Upper lobe of left lung (tissue), 6 donors: ENCODE measurements at regions not wholly inside any gene's neighbourhood (a gene's known extent, or its start where the extent isn't known, plus 50 kb on each side); places are given as distances from the start of the nearest gene placed in this dataset.

Experiments
- ATAC-seq, 2 donors: fragments of 200-7000 bp; cut with Tn5 transposase; one replicate each; pipeline ENCODE4 v1.9.1; 2022; ENCODE audit warnings: mild to moderate bottlenecking in 2 of 2, moderate library complexity in 2 of 2; ENCODE audit not compliant: low FRiP score in 2 of 2
- DNase-seq, 2 donors: peaks; one replicate each; pipeline ENCODE4 v3.0.0-alpha.2; 2019 to 2020
- H3K27ac ChIP-seq, 4 donors: fragments of 200-600 bp; sonication (generic); one replicate each; pipeline ENCODE4 v1.5.1; 2016 to 2019
- H3K27me3 ChIP-seq, 4 donors: fragments of 200-600 bp; sonication (generic); one replicate each; pipeline ENCODE4 v1.5.1; 2017 to 2019
- H3K36me3 ChIP-seq, 4 donors: fragments of 200-600 bp; sonication (generic); one replicate each; pipeline ENCODE4 v1.5.1; 2016 to 2019
- H3K4me1 ChIP-seq, 4 donors: fragments of 200-600 bp; sonication (generic); one replicate each; pipeline ENCODE4 v1.5.1; 2018 to 2019
- H3K4me3 ChIP-seq, 4 donors: fragments of 200-600 bp; sonication (generic); one replicate each; pipeline ENCODE4 v1.5.1; 2017 to 2019; ENCODE audit warnings: mild to moderate bottlenecking in 2 of 4, moderate library complexity in 1 of 4
- H3K9me3 ChIP-seq, 4 donors: fragments of 200-600 bp; sonication (generic); one replicate each; pipeline ENCODE4 v1.5.1; 2018 to 2019
- EP300 ChIP-seq, 4 donors: sonication (generic); formaldehyde crosslinking; IDR thresholded peaks; one replicate each; pipeline ENCODE4 v1.5.1; 2017; ENCODE audit warnings: antibody characterized with exemption in 4 of 4, control low read depth in 2 of 4
- POLR2A ChIP-seq, 4 donors: fragments of 450-650 bp; IDR thresholded peaks; one replicate each; pipeline ENCODE4 v1.5.1; 2016 to 2017; ENCODE audit warnings: antibody characterized with exemption in 4 of 4, mild to moderate bottlenecking in 2 of 4
- POLR2AphosphoS5 ChIP-seq, 2 donors: sonication (generic); formaldehyde crosslinking; IDR thresholded peaks; one replicate each; pipeline ENCODE4 v1.5.1; 2017; ENCODE audit warnings: antibody characterized with exemption in 2 of 2
- WGBS, 2 donors: methylation state at CpG; one replicate each; pipeline ENCODE4 v1.1.5; 2017 to 2018; 5-methylcytosine and 5-hydroxymethylcytosine counted together
- TF ChIP-seq, protein P1 (sequence below), 6 experiments: fragments of 450-650 bp in 4 of 6; fragments of 200-600 bp in 2 of 6; sonication (generic) in 2 of 6; IDR thresholded peaks; one replicate each; pipeline ENCODE4 v1.5.1; 2016 to 2019; ENCODE audit warnings: antibody characterized with exemption in 6 of 6
- donor health status: DM: no; HTN: no; CAD: no; lungs with moderate emphysema.
- donor health status: DM: no; HTN: yes; CAD: no; lungs with severe emphysema.

DNA sequence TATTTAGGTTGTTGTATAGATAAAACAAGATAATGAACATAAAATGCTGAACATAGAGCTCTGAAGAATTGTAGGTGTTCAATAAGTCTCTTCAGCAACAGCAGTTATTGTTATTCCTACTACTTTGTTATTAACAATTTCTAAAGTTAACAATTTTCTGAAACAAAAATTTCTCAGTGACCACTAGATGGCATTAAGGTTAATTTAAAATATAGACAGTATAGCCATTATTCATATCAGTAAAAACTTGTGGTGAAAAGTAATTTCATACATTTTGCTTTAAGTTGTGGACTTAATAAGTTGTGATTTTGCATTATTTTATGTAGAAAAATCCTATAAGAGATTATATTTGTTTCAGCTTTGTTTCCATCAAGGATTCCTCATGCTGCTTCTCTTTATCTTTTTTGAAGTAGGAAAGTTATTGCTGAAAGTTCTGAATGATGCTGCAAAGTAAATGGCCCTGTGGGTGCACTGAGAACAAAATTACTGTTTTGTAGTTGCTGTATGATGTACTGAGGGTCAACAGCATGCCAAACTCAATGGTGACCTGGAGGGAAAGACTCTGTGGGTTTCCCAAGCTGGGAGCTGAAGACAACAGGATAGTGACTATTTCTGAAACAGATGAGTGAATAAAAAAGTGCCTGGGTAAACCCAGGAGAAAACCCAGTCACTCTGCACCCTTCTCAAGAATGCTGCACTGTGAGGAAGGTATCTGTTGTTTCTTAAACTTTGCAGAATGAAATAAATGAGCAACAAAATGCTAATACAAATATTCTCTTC lies 253.6 kb downstream of the KIF20B start:
- no peaks in the 10 kb centered on the region for H3K9me3 ChIP-seq
- H3K27ac ChIP-seq = no peak overlapping the region
- no peak for TF ChIP-seq POLR2AphosphoS5 (IDR thresholded peaks at IDR 0.05)
- TF ChIP-seq, protein P1, sequence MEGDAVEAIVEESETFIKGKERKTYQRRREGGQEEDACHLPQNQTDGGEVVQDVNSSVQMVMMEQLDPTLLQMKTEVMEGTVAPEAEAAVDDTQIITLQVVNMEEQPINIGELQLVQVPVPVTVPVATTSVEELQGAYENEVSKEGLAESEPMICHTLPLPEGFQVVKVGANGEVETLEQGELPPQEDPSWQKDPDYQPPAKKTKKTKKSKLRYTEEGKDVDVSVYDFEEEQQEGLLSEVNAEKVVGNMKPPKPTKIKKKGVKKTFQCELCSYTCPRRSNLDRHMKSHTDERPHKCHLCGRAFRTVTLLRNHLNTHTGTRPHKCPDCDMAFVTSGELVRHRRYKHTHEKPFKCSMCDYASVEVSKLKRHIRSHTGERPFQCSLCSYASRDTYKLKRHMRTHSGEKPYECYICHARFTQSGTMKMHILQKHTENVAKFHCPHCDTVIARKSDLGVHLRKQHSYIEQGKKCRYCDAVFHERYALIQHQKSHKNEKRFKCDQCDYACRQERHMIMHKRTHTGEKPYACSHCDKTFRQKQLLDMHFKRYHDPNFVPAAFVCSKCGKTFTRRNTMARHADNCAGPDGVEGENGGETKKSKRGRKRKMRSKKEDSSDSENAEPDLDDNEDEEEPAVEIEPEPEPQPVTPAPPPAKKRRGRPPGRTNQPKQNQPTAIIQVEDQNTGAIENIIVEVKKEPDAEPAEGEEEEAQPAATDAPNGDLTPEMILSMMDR (IDR thresholded peaks at IDR 0.05) = peak in 2 of 6 experiments; percentile 14 to 15
- DNase-seq (no peak), ATAC-seq (no peak)
- no peaks in the 10 kb centered on the region for H3K27me3 ChIP-seq
- no peaks in the 10 kb centered on the region for H3K4me1 ChIP-seq
- H3K4me3 ChIP-seq = no peak overlapping the region
- no peaks in the 10 kb centered on the region for H3K36me3 ChIP-seq

DNA sequence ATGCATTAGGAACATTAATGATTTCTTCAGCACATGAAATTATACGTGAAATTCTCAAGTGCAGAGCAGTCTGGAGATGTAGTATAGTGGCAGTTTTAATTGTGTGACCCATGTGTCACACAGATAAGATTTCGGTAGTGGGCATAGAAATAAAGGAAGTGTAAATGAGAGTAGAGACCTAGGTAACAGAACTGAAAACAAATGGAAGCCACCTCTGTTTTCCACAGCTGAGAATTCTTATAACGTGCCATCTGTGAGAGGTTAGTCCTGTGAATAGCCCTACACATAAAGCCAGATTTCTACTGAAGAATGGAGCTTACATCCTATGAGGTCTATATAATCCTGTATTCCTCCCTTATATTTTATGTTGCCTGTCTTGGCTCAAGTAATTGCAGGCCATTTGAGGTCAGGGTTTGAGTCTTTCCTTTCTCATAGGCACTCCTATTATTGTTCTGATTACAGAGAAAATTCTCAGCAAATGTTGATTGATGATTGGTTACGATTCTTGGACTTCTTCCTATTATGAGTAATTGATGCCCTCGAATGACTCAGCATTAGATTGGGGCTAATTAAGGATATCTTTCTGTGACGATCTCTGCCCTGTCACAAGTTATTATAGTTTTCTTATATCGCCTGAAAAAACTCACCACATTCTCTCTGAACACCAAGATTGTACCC lies 258.2 kb downstream of the KIF20B start:
- ATAC-seq = no peak
- no peaks in the 10 kb centered on the region for H3K27me3 ChIP-seq
- no peak for DNase-seq
- TF ChIP-seq, protein P1 (IDR thresholded peaks at IDR 0.05) = no peak
- TF ChIP-seq POLR2A (IDR thresholded peaks at IDR 0.05) = no peak
- no peak for TF ChIP-seq EP300 (IDR thresholded peaks at IDR 0.05)
- TF ChIP-seq POLR2AphosphoS5 (IDR thresholded peaks at IDR 0.05) = no peak
- H3K27ac ChIP-seq = no peak overlapping the region
- H3K36me3 ChIP-seq = no peaks in the 10 kb centered on the region
- no peaks in the 10 kb centered on the region for H3K4me1 ChIP-seq
- H3K4me3 ChIP-seq = no peak overlapping the region
- no peaks in the 10 kb centered on the region for H3K9me3 ChIP-seq
- 82% methylated on average over 7 of the region's 7 CpGs for WGBS, 2 donors

DNA sequence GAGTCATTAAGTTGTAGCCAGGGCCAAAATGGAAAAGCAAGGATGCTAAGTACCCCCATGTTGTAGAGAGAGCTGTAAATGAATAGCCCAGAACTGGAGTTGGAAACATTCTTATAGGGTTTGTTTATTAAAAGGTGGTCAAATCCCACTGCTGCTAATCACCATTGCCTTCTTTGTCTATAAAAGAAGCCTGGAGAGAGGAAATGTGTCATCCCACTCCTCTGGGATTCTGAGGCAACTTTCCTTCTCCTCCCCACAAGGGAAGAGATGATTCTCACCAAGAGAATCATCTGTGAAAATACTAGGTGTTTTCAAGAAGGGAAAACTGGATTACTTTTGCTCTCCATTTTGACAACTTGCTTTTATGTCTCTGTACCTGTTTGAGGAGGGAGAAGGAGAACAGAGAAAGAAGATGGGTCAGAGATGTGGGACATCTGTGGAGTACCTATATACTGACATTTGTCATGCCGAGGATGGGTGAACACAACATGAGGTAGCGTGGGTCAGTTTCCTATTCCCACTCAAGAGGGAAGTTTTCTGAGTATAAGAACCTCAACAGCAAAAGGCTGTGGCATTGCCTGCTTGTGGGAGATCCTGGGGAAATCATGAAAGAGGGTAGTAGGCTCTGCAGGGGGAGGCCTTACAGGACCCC lies 262.2 kb downstream of the KIF20B start:
- Histone ChIP-seq H3K27me3 (no peaks in the 10 kb centered on the region), H3K4me1 (no peaks in the 10 kb centered on the region), H3K27ac (no peak overlapping the region), H3K36me3 (no peaks in the 10 kb centered on the region), H3K4me3 (no peak overlapping the region), H3K9me3 (no peaks in the 10 kb centered on the region)
- ATAC-seq (no peak), DNase-seq (no peak)
- 86 to 96% methylated on average over 2 of the region's 2 CpGs for WGBS, 2 donors
- TF ChIP-seq POLR2AphosphoS5 (IDR thresholded peaks at IDR 0.05) = no peak
- TF ChIP-seq EP300 (IDR thresholded peaks at IDR 0.05) = no peak
- no peak for TF ChIP-seq POLR2A (IDR thresholded peaks at IDR 0.05)
- TF ChIP-seq, protein P1 (IDR thresholded peaks at IDR 0.05) = no peak

DNA sequence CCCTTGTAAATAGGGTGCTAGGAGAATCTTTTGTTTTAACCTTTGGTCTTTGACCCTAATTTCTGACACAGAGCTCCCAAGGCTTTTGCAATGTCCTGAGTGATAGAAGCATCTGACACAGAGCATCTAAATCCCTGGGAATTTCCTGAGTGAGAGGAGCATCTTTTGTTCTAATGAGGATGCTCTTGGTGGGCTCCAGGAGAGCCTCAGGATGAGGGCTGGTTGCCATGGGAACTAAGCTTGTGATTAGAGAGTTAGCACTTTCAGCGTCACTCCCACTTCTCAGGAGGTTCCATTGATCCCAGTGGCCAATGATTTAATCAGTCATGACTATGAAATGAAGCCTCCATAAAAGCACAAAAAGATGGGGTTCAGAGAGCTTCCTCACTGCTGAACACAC lies 264.8 kb downstream of the KIF20B start:
- Histone ChIP-seq H3K27ac (no peak overlapping the region), H3K4me1 (no peaks in the 10 kb centered on the region), H3K36me3 (no peaks in the 10 kb centered on the region), H3K27me3 (no peaks in the 10 kb centered on the region), H3K9me3 (no peaks in the 10 kb centered on the region), H3K4me3 (no peak overlapping the region)
- TF ChIP-seq, protein P1 (IDR thresholded peaks at IDR 0.05) = no peak
- TF ChIP-seq POLR2AphosphoS5 (IDR thresholded peaks at IDR 0.05) (no peak), POLR2A (IDR thresholded peaks at IDR 0.05) (no peak), EP300 (IDR thresholded peaks at IDR 0.05) (no peak)
- ATAC-seq = no peak
- WGBS, 2 donors = 93 to 100% methylated on average over 1 of the region's 1 CpG
- no peak for DNase-seq
